HG03060 (cell line): ENCODE measurements at regions not wholly inside any gene's neighbourhood (a gene's known extent, or its start where the extent isn't known, plus 50 kb on each side); places are given as distances from the start of the nearest gene placed in this dataset.

ENCODE experiments used
- ATAC-seq: cut with Tn5 transposase; IDR thresholded peaks from one replicate; pipeline ENCODE4 v1.9.1; 2021; ENCODE audit warnings: low read depth, moderate number of reproducible peaks; ENCODE audit not compliant: unreplicated experiment

GRCh38 chr1:65486613-65487012 is 66.1 kb downstream of the LEPR start:
- ATAC-seq = no peak

DNA sequence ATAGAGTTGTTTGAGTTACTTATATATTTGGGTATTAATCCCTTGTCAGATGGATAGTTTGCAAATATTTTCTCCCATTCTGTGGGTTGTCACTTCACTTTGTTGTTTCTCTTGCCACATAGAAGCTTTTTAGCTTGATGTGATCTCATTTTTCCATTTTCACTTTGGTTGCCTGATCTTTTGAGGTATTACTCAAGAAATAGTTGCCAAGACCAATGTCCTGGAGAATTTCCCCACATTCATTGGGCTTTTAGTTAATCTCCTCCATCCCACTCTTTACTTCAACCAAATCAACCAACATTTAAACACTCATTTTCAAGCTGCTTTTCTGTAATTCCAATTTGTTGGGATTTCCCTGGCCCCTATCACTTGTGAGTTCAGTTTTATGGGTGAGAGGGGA is 69.0 kb downstream of the LEPR start:
- ATAC-seq = no peak

GRCh38 chr1:65490231-65491009 is 70.0 kb downstream of the LEPR start:
- ATAC-seq = no peak

- no peak for ATAC-seq
Measured at GRCh38 chr1:65491472-65491871, 71.0 kb downstream of the LEPR start.

DNA sequence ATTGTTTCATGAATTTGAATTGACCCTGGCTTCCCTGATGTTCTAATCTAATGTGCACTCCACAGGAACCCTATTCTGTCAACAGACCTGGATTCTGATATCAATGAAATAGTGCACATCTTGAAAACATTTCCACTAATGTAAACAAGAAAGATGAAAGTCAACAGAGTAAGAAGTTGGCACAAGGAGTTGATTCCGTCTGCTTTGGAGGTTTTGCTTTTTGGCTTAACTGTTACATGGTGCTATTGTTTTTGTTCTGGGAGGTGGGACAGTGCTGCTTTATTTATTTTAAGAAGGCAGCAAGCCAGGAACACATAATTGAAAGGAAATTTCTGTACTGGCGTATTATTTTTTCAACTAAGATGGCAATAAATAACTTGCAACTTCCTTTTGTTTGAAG is 73.3 kb downstream of the LEPR start:
- ATAC-seq = no peak

DNA sequence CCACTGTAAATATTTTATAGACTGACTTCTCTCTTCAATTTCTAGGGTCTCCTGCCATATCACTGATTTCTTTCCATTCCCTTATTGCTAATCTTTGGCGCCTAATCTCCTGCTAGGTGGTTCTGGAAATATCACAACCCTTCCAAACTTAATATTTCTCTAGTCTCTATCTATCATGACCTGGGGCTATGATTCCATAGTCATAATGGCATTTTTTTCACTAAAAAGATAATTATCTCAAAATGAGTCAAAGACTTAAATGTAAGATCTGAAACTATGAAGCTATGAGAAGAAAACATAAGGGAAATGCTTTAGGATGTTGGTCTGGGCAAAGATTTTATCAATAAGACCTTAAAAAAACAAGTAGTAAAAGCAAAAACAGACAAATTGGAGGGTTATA is 74.2 kb downstream of the LEPR start:
- no peak for ATAC-seq

GRCh38 chr1:65495137-65495536 is 74.7 kb downstream of the LEPR start:
- ATAC-seq = no peak

GRCh38 chr1:65497256-65497830 is 76.9 kb downstream of the LEPR start:
- no peak for ATAC-seq

DNA sequence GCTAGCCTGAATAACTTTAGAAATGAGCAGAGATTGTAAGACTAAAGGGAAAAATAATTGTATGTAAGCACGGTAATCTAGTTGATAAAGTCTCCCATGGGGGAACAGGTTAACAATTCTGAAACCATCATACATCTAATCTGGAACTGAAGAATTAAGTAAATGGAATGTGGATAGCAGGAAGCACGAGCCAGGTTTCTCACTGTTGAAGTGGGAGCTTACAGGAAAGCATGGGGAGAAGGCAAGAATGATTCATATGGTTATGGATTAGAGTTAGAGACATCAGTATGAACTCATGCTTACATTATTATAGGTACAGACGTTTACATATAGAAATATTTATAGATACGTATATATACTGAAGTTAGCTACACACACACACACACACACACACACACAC is 83.0 kb downstream of the LEPR start:
- no peak for ATAC-seq

DNA sequence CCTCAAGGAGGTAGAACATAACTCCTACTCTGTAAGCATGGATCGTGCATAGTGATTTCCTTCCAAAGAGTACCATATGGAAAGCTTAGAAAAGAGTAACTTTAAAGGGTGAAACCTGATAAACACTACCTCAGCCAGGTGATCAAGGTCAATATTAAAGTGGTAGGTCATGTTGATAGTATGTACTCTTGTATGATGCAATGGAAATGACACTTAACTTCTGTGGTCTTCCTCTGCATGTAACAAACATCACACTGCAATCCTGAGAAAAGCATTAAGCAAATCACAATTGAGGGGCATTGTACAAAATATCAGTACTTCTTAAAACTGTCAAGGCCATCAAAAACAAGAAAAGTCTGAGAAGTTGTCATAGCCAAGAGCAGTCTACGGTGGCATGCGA is 83.8 kb downstream of the LEPR start:
- no peak for ATAC-seq

GRCh38 chr1:65505547-65506300 is 85.3 kb downstream of the LEPR start:
- ATAC-seq = no peak

- ATAC-seq = no peak
Measured at GRCh38 chr1:65508051-65508450, 87.6 kb downstream of the LEPR start.

GRCh38 chr1:65509912-65510680 is 89.6 kb downstream of the LEPR start:
- ATAC-seq = no peak

DNA sequence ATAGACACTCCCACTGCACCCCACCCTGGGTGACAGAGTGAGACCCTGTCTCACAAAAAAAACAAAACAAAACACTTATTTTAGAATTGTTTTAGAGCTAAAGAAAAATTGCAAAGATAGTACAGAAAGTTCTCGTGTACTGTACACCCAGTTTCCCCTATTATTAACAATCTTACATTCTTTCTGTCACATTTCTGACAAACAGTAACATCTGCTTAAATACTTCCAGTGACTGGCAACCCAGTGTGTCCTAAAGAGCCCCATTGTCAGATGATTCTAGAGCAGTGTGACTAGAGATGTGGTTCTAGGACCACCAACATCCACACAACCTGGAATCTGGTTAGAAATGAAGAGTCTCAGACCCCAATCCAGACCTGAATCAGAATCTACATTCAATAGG is 90.5 kb downstream of the LEPR start:
- ATAC-seq = no peak

DNA sequence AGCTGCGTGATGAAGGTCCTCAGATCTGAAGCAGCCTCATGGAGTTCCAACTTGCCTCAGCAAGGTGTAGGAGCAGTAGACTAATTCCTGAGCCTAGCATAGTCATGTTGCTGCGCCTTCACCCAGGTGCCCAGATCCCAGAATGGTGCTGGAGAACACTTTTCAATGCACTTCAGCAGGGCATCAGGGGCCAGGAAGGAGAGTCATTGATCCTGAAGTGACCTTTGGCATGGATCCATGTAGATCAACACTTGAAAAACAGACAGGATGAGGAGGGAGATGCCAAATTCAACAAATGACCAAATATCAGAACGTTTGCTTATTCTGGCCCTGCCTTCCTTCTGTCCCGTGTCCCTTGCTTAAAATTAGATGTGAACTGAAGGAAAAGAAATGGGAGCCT is 91.9 kb downstream of the LEPR start:
- no peak for ATAC-seq

DNA sequence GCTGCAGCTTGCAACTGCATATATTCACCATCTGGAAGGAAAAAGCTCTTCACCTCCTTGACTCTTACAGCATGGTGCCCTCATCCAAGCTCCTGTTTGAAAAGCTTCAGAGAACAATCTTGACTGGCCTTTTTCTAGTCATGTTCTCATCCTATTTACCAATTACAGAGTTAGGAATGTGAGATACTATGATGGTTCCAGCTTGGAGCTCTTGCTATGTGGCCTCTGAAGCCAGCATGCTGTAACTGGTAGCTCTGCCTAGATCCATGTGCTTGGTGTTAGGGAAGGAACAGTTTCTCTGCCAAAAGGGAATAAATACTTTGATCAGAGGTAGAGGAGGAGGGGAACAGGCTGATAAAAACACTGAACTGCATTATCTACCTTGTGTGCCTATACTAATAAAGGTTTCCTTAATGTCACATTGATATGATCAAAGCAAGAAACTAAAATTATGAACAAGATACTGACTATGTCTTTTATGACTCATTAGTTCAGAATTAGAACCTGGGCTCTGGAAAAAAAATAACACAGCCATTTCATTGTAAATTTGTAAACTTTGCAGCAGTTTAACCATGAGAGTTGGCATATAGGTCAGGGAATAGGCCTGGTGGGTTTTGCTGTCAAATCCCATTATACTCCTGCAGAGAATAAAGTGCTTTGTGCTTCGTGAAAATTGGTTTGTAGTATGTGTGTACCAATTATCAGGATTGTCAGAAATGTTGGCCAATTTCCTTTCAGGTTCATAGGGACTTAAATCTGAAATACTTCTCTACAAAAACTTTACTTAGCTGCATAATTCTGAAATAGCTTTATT is 92.7 kb downstream of the LEPR start:
- ATAC-seq = no peak

DNA sequence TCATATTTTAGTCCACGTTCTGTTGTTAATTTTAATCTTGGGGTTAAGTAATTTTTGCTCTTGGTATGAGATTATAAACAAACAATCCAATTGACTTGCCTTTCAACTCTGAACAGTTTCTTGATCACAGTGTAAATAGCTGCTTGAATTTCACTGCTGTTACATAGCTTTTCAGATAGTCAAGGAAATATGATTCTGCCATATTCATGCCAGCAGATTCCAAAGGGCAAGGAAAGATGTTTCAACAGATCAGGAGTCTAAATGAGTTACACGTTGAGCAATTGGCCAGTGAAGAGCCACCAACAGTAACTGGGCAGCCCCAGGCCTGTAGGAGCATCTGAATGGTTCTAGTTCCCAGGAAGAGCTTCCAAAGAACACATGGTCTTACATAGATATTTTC is 93.6 kb downstream of the LEPR start:
- ATAC-seq = no peak

DNA sequence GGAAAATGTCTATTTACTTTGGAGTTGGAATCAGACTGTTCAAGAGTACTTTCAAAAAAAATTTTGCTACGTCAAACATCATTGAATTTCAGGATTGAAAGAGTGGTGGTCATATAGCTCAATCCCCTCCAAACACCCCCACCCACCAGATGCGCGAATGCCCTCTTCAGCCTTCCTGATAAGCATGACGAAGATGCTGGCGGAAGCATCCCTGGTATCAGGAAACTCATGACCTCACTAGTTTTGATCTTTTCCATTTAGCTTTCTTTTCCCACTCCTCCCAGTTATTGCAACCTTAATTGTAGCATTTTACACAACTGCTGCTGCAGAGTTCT is 104.4 kb downstream of the LEPR start:
- no peak for ATAC-seq

- ATAC-seq = no peak
Measured at GRCh38 chr1:65525266-65526048, 105.0 kb downstream of the LEPR start.
